Muscle of arm (tissue), 1 donor: ENCODE measurements at regions not wholly inside any gene's neighbourhood (a gene's known extent, or its start where the extent isn't known, plus 50 kb on each side); places are given as distances from the start of the nearest gene placed in this dataset.
A peak's percentile ranks its signal among the peaks of the same experiment; 100 is the strongest.
"Not testable (repeated sequence)": the region's sequence is repeated elsewhere in the genome, so short reads cannot be mapped to it uniquely, and the experiment has no call there.

Experiments used
- DNase-seq: peaks from one replicate; pipeline ENCODE4 v3.0.0-alpha.2; 2013

GRCh38 chr5:42989190-42989589 is 50.9 kb downstream of the ANXA2R start:
- no peak for DNase-seq

GRCh38 chr5:42988568-42988967 is 51.6 kb downstream of the ANXA2R start:
- DNase-seq, result no peak

GRCh38 chr5:42985129-42986037 is 54.7 kb downstream of the ANXA2R start:
- no peak for DNase-seq

- DNase-seq, result no peak
These were observed 55.8 kb downstream of the ANXA2R start for GRCh38 chr5:42984307-42984706.

- no peak for DNase-seq
These were observed 58.0 kb downstream of the ANXA2R start for GRCh38 chr5:42982107-42982622.

- DNase-seq, result not testable (repeated sequence)
These were observed 58.6 kb downstream of the ANXA2R start for GRCh38 chr5:42981417-42982106.

GRCh38 chr5:42981015-42981414 is 59.1 kb downstream of the ANXA2R start:
- DNase-seq, result not testable (repeated sequence)

- not testable (repeated sequence) for DNase-seq
These were observed 59.7 kb downstream of the ANXA2R start for GRCh38 chr5:42980391-42980790.

- not testable (repeated sequence) for DNase-seq
These were observed 60.9 kb downstream of the ANXA2R start for GRCh38 chr5:42979242-42979641.

GRCh38 chr5:42974536-42974935 is 65.6 kb downstream of the ANXA2R start:
- DNase-seq, result no peak

GRCh38 chr5:42970636-42971559 is 69.2 kb downstream of the ANXA2R start:
- no peak for DNase-seq

GRCh38 chr5:42965934-42966333 is 74.2 kb downstream of the ANXA2R start:
- DNase-seq, result no peak

- no peak for DNase-seq
These were observed 76.7 kb downstream of the ANXA2R start for GRCh38 chr5:42963412-42963811.

- no peak for DNase-seq
These were observed 78.0 kb downstream of the ANXA2R start for GRCh38 chr5:42962124-42962523.

GRCh38 chr5:42960506-42960905 is 79.6 kb downstream of the ANXA2R start:
- DNase-seq, result no peak

GRCh38 chr5:42956551-42956950 is 83.6 kb downstream of the ANXA2R start:
- no peak for DNase-seq

GRCh38 chr5:42953041-42953440 is 87.1 kb downstream of the ANXA2R start:
- DNase-seq, result no peak

GRCh38 chr5:42952578-42952974 is 87.5 kb downstream of the ANXA2R start:
- DNase-seq, result no peak

GRCh38 chr5:42951293-42951840 is 88.8 kb downstream of the ANXA2R start:
- peak; percentile 37 for DNase-seq

GRCh38 chr5:42950456-42951292 is 89.4 kb downstream of the ANXA2R start:
- DNase-seq, result peak; percentile 48

GRCh38 chr5:42950116-42950455 is 90.0 kb downstream of the ANXA2R start:
- DNase-seq, result no peak
